ENCODE measurements at regions not wholly inside any gene's neighbourhood (a gene's known extent, or its start where the extent isn't known, plus 50 kb on each side); places are given as distances from the start of the nearest gene placed in this dataset.

DNA sequence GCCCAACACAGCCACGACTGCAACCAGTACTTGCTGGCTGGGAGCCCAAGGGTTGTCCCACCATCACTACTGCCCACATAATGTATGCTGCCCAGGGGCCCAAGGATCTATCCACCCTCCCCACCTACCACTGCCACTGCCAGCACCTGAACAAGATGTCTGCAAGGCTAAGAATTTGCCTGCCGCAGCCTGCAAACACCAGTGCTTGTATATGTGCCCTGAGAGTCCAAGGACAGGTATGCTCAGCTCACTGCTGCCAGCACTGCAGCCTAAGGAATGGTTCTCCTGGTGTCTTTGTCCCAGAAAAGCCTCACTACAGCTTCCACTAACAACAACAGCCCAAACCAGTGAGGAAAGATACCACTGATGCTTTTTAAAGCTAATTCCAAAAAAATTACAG, 1174.0 kb downstream of the SORCS1 start:
- Histone ChIP-seq H2BK15ac (ENCODE audit: low read length) (no peak overlapping the region), H3K36me3 (ENCODE audit: control insufficient read depth in 2 of 4, insufficient read depth in 4 of 4, low read length in 3 of 4) (no peaks in the 10 kb centered on the region), H3K56ac (replicated peaks; ENCODE audit: insufficient read length, low read depth, low read length) (no peak overlapping the region), H4K20me1 (replicated peaks in 1 of 2; ENCODE audit: control insufficient read depth in 1 of 2, insufficient read depth in 2 of 2, low read length in 2 of 2) (no peaks in the 10 kb centered on the region), H3K27ac (ENCODE audit: low read depth, low read length) (no peak overlapping the region), H2BK20ac (ENCODE audit: low read length) (no peak overlapping the region), H2BK120ac (replicated peaks; ENCODE audit: low read depth, low read length) (no peak overlapping the region), H3K27me3 (replicated peaks in 1 of 4; ENCODE audit: control insufficient read depth in 3 of 4, extremely low read depth in 1 of 4, insufficient read depth in 3 of 4, low read length in 3 of 4) (no peaks in the 10 kb centered on the region), H3K9me3 (ENCODE audit: insufficient read depth in 2 of 2, low read depth in 1 of 2, low read length in 1 of 2) (no peaks in the 10 kb centered on the region), H3K14ac (ENCODE audit: insufficient read length) (no peak overlapping the region), H4K91ac (replicated peaks; ENCODE audit: insufficient read length, low read length) (no peak overlapping the region), H3K4me1 (replicated peaks in 1 of 4; ENCODE audit: control insufficient read depth in 3 of 4, insufficient read depth in 4 of 4, low read length in 3 of 4) (no peaks in the 10 kb centered on the region; a peak in 1 of 7 replicates), H3K23me2 (ENCODE audit: low read depth, low read length) (no peaks in the 10 kb centered on the region), H3K79me2 (ENCODE audit: control insufficient read depth in 1 of 2, insufficient read depth in 2 of 2, low read length in 2 of 2) (no peaks in the 10 kb centered on the region), H3K4me2 (ENCODE audit: insufficient read depth in 1 of 2, low read depth in 2 of 2, low read length in 2 of 2) (no peak overlapping the region), H3K4ac (replicated peaks; ENCODE audit: insufficient read length, low read depth, low read length) (no peak overlapping the region), H3K9ac (replicated peaks in 1 of 4; ENCODE audit: extremely low read depth in 1 of 4, low read depth in 3 of 4, low read length in 3 of 4) (no peak overlapping the region), H3K23ac (ENCODE audit: insufficient read length) (no peak overlapping the region), H2AK5ac (ENCODE audit: low read depth, low read length) (no peak overlapping the region), H2BK12ac (ENCODE audit: low read depth, low read length) (no peak overlapping the region), H2BK5ac (ENCODE audit: low read depth, low read length) (no peak overlapping the region), H2AFZ (ENCODE audit: low read length) (no peak overlapping the region), H4K8ac (ENCODE audit: extremely low read depth, insufficient read depth, low read length) (no peak overlapping the region), H3K79me1 (ENCODE audit: low read depth, low read length) (no peaks in the 10 kb centered on the region), H3K4me3 (ENCODE audit: extremely low read depth in 1 of 4, insufficient read depth in 2 of 4, low read depth in 3 of 4, low read length in 4 of 4) (no peak overlapping the region), H4K5ac (ENCODE audit: insufficient read length, low read depth, low read length) (no peak overlapping the region), H3K18ac (ENCODE audit: extremely low read depth, low read length) (no peak overlapping the region)
- TF ChIP-seq KDM5A (IDR thresholded peaks at IDR 0.05; ENCODE audit: low read length) (no peak), SAP30 (IDR thresholded peaks at IDR 0.05; ENCODE audit: insufficient read depth, insufficient replicate concordance, low read length) (no peak), BCL11A (IDR thresholded peaks at IDR 0.05; ENCODE audit: low read depth in 2 of 2, low read length in 2 of 2) (no peak), POLR2AphosphoS5 (IDR thresholded peaks at IDR 0.05; ENCODE audit: low read depth, low read length) (no peak), PHF8 (conservative IDR thresholded peaks at IDR 0.05; ENCODE audit: low read depth, low read length) (no peak)
- TF ChIP-seq, protein P1, sequence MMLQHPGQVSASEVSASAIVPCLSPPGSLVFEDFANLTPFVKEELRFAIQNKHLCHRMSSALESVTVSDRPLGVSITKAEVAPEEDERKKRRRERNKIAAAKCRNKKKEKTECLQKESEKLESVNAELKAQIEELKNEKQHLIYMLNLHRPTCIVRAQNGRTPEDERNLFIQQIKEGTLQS (IDR thresholded peaks at IDR 0.05; ENCODE audit: insufficient read depth, low read depth, low read length), result no peak
- ChIA-PET CTCF (ENCODE audit: partially characterized antibody) (no interaction called here), POLR2A (ENCODE audit: partially characterized antibody) (no interaction called here)
- no peak for DNase-seq (ENCODE audit: low read depth in 1 of 2, low spot score in 2 of 2)
- 89% methylated on average over 2 of the region's 2 CpGs; no CpG with 5 or more reads in 1 of the 2 experiments for WGBS, 2 experiments (ENCODE audit: extremely low coverage in 1 of 2, insufficient coverage in 1 of 2, insufficient read length in 1 of 2, insufficient replicate concordance in 2 of 2, low coverage in 1 of 2, low lambda C conversion rate in 2 of 2, missing lambda C conversion rate in 1 of 2)
- no peak for FAIRE-seq
